HG03439 (cell line): ENCODE measurements at regions not wholly inside any gene's neighbourhood (a gene's known extent, or its start where the extent isn't known, plus 50 kb on each side); places are given as distances from the start of the nearest gene placed in this dataset.

Experiments
- ATAC-seq: cut with Tn5 transposase; IDR thresholded peaks from one replicate; pipeline ENCODE4 v1.9.1; 2021; ENCODE audit warnings: mild to moderate bottlenecking, moderate library complexity; ENCODE audit not compliant: unreplicated experiment

DNA sequence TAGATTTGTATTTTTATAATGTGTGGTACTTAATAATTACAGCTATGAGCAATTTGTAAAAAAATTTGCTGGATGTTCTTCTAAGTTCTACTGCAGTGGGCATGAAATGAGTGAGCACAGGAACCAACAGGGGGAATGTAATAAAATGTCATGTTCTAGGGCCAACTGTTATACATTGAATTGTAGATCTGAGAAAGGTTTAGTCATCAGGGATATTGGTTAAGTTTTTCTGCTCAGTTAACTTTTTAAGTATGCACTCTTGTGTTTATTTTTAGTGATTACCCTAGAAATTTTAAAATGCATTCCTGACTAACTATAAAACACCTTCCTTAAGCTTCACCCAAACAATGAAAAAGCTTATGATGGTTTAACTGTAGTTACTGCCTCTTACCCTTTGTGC, 101.8 kb downstream of the CAND1 start:
- no peak for ATAC-seq

DNA sequence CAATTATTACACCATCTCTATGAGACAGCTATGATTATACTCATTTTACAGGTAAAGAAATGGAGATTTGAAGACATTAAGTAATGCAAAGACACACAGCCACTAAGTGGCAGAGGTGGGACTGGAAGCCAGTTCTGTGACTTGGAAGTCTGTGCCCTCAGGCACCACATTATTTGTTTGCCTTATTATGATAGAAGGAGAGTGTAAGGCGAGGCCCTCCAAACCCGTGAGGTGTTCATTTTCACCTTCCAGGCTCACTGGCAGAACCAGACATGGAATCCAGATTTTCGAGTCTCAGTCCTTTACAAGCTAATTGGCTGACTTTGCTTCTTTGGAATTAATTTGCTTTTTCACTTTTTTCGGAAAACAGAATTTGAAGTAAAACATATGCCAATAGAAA, 107.9 kb downstream of the CAND1 start:
- ATAC-seq = no peak

DNA sequence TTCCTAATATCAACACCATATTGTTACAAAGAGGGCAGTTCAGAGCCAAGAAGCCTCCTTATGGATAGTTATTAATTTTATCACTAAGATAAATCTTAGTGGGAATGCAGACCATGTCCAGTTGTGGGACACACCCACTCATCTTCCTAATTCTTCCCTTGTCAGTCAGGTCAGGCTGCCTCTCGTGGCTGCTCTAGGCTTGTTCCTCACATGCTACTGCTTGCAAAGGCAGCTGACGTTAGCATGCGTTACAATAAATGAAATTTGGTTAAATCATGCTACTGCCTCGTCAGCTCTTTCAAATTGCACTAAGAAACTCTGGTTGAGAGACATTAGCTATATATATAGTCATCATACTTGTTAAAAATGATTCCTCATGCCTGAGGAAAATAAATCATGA, 108.4 kb downstream of the CAND1 start:
- ATAC-seq = no peak

DNA sequence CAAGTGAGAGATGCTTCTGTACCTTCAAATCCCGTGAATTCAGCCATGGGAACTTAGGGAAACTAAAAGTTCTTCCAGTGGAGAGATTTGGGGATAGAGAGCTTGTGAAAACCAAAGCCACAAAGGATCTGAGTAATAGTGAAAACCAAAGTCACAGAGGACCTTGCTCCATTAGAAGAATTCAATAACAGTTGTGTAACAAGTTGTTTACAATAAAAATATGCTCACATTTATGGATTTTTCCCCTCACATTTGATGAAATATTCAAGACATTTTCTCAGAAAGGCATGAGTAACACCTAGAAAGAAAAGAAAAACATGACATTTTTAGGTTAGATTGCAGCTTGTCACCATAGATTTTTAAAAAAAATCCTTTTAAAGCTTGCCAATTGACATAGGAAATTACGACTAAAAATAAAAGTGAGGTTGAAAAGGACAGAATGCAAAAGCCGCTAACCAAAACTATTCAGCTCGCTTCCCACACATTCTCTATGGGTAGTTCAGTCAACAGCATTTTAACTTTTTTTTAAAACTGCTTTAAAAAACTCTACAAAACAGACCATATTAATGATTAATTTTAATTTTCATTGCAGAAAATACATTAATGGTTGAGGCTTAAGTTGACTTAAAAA, 113.2 kb downstream of the CAND1 start:
- no peak for ATAC-seq

- ATAC-seq = no peak
Measured at GRCh38 chr12:67386869-67387565, 117.9 kb downstream of the CAND1 start.

DNA sequence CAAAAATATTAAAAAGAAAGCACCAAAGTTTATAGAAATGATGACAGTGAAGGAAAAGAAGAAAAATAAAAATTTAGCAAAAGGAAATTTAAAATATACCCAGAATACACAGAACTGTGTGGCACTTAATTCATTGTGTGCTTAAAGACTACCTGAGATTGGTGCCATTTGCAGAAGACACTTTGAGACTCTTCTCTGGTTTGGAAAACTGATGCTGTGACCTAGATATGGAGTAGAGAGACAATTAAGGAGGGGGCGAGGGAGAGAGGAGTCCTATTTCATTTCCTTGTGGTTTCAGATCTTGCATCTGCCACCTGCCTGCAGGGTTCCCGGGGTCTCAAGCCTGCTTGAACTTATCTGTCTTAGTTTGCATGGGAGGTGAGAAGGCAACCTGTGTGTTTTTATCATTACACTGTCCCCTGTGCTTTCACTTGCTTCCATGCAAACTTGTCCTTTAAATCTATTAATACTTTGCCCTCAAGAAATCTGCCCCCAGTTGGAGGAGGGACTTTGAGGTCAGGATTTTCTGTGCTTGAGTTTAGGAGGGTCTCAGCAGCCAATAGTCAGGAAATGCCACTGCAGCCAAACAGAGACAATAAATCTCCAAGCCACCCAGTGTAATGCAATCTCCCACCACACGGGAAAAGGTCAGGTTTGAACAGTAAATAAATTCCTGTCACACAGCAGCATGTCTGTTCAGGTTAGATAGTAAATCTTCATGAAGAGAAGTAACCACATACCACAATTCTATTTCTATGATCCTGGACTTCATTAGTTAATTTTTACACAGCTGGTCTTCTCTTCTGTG, 119.4 kb downstream of the CAND1 start:
- no peak for ATAC-seq

DNA sequence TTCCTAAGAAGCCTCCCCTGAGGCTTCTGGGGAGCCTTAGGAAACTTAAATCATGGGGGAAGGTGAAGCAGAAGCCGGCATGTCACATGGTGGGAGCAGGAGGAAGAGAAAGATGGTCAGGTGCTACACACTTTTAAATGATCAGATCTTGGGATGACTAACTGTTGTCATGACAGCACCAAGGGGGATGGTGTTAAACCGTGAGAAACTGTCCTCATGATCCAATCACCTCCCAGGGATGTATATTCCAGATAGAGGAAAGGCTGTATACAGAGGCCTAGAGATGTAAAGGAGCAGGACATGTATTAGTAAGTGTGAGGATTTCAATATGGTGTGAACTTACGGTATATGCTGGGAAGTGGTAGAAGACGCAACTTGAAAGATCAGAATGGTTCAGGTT, 121.1 kb downstream of the CAND1 start:
- no peak for ATAC-seq

GRCh38 chr12:67391034-67391433, 121.9 kb downstream of the CAND1 start:
- no peak for ATAC-seq

DNA sequence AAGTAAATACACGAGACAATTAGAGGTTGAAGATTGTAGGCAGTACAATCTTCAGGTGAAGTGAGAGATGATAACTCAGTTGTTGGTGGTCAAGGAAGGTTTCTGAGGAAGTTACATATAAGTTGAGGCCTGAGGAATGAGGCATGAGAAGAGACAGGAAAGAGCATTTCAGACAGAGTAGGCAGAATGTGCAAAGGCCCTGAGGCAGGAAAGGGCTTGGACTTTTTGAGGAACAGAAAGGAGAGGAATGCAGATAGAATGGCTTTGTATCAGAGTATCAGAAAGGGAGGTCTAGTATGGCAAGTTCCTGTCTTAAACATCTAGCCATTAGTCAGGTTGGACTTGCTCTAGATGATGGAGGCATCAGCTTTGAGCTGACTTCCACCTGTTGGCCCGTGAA, 122.5 kb downstream of the CAND1 start:
- no peak for ATAC-seq

DNA sequence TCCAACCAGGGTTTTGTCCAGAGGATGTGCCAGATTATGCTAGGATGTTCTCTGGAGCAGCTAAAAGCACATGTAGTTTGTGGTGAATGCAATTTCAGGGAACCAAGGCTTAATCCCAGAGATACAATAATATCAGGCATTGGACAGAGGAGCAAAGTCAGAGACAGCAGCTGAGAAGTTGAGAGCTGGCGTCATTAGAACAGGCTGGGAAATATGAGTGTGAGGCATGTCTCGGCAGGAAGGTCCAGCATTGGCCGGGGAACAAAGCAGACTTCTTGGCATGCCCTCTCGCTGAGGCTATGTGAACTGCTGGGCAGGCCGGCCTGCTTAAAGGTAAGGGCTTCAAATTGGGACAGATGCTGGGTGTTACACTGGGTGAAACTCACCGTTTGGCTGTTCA, 125.4 kb downstream of the CAND1 start:
- no peak for ATAC-seq

DNA sequence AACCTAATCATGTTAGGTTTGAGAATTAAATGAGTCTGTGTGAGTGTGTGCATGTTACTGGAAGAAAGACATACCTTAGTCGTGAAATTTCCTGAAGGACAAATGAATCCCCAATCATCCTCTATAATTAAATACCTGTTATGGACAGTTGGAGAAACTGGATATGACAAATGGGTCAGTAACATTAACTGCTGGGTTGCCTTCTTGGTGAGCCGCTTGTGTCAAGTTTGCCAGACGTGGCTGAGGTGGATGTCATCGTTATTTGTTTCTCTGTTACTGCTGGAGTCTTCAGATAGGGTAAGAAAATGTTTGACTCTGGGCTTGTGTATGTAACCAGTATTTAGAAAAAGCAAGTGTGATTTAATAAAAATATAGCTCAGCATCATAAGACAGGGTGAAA, 131.6 kb downstream of the CAND1 start:
- ATAC-seq = no peak

DNA sequence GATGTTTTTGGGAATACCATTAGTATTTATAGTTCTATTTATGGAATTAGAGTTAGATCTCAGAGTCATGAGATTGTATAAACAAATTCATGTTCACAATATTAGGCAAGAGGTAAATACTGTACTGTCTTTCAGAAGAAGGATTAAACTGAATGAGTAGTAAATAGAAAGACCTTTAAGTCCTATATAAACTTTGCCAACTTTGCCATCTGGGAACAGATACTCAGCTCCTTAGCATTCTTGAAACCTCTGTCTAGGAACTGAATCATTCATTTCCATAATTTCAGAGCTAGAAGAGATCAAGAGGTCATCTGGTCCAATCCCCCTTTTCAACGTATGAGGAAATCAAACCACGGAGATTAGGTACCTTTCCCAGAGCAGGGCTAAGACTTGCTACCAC, 141.1 kb downstream of the CAND1 start:
- no peak for ATAC-seq

DNA sequence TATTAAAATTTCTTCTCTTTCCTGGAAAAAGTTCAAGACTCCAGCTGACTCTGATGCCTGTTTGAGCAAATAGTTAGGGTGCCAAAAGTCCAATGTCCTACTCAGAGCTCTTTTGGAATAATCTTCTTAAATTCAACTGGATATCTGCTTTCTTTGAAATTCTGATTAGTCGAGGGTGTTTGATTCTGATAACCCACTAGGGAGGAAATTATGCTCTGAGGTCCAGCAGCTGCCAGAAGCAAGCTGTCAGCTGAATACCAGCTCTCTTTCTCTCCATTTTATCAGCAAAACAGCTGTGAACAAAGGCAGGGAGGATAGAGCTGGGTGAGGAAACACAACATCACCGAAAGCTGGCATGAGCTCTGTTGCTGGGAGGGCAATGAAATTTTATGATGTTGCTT, 141.5 kb downstream of the CAND1 start:
- no peak for ATAC-seq

DNA sequence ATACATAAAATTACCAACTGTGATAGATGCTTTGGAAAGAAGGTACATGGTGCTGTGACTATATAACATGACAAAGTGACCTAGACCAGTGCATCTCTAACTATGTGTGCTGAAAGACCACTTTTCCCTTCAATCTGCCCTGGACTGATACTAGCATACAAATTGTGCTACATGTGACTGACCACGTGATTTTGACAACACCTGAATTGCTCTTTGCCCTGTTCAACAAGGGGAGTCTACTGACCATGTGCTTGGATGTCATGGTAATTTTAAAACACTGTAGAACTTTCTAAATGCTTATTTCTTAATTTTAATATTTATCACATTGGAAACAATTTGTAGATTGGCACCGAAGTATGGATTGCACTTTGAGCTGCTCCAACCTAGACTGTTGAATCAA, 142.4 kb downstream of the CAND1 start:
- ATAC-seq = no peak

DNA sequence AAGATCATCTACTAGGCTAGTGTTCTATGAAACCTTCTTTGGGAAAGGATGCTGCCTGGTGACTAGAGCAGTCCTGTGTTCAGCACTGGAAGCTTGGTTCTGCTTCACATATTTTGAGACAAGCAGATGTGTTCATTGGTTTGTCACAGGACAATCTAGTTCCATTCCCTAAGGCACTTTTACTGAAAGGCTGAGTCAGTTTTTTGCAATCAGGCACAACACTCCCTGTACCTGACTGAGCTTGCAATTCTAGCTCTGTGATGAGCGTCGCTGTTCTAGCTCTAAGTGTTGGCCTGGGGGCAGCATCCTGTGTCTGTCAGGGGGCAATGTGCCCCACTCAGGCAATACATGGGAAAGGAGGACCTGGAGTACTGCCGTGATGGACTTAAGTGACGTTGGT, 144.4 kb downstream of the CAND1 start:
- ATAC-seq = no peak

DNA sequence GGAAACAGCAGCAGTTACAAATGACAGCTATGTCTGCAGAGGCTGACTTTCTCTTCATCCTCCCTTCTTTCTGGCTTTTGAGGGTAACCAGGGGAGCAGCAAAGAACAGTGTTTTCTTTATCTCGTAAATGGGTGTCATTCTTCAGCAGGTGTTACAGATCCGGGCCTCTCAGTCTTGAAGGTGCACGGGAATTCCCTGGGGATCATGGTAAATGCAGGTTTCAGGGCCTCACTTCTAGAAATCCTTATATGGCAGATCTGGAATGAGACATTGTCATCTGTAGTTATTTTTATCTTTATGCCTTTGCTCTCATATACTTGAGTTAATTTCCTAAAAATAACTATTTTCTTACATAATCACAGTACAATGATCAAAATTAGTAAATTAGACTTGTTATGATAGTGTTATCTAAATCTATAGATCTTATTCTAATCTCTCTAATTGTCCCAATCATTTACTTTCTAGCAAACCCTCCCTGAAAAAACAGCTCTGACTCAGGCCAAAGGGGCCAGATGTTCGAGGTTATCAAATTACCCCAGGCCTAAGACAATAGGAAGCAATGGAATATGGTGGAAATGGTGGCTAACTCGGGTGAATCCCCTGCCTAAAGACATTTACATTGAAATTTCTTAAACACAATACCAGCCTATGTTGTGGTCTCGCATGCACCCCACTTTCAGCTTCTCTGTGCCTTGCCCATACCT, 145.0 kb downstream of the CAND1 start:
- no peak for ATAC-seq

GRCh38 chr12:67415473-67415872, 146.3 kb downstream of the CAND1 start:
- ATAC-seq = no peak

- ATAC-seq = no peak
Measured at GRCh38 chr12:67419810-67420209, 150.7 kb downstream of the CAND1 start.

DNA sequence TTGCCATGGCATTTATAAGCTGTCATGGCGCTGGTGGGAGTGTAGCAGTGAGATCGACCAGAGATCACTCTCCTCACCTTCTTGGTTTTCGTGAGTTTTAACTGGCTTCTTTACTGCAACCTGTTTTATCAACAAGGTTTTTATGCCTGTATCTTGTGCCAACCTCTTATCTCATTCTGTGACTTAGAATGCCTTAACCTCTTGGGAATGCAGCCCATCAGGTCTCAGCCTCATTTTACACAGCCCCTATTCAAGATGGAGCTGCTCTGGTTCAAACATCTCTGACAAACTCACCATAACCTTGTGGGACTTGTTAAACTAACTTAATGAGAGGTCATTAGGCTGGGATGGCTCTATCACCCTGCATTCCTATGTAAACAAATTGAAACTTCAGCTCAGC, 151.3 kb downstream of the CAND1 start:
- ATAC-seq = no peak

- ATAC-seq = no peak
Measured at GRCh38 chr12:67422081-67422480, 152.9 kb downstream of the CAND1 start.

- no peak for ATAC-seq
Measured at GRCh38 chr12:67424784-67425183, 155.6 kb downstream of the CAND1 start.

DNA sequence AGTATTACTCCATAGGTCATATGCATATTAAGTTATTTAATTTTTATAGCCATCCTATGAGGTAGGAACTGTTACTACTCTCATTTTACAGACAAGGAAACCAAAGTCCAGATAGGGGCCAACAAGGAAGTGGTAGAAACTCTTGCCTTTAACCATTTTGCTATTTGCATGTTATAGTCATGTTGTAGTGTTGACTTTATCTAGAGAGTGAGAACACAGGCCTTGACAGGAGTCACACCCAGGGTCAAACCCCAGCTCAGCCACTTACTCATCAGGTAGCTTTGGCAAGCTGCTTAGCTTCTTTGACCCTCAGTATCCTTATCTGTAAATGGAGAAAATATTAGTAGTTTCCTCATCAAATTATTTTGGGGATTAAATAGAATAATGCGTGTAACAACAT, 156.2 kb downstream of the CAND1 start:
- no peak for ATAC-seq
